SK-N-SH (cell line): ENCODE measurements at regions not wholly inside any gene's neighbourhood (a gene's known extent, or its start where the extent isn't known, plus 50 kb on each side); places are given as distances from the start of the nearest gene placed in this dataset.

ENCODE experiments used
- CTCF ChIA-PET: fragments of 300-600, 350-600 bp; formaldehyde crosslinking; extraction: SDS; loops from one replicate; lab custom pipeline; 2021; lab: Yijun Ruan, JAX
- POLR2A ChIA-PET: fragments of 350-600 bp; sonication (Branson Sonifier 250); formaldehyde crosslinking; extraction: SDS; loops from one replicate; lab custom pipeline; 2020; ENCODE audit warnings: antibody characterized with exemption, inconsistent platforms; lab: Yijun Ruan, JAX
- DNase-seq: peaks from one replicate; pipeline ENCODE4 v3.0.0; 2012
- H2AFZ ChIP-seq: fragments of 200-600 bp; sonication (generic); 2 replicates; pipeline ENCODE4 v1.8.1; 2016; ENCODE audit warnings: antibody characterized with exemption, mild to moderate bottlenecking, low read depth
- H3F3A ChIP-seq: fragments of 200-600 bp; sonication (generic); replicated peaks from 2 replicates; pipeline ENCODE3; 2016; ENCODE audit warnings: antibody characterized with exemption, mild to moderate bottlenecking; ENCODE audit not compliant: insufficient read depth
- H3K27ac ChIP-seq, 2 experiments: fragments of 200-500 bp in 1 of 2; fragments of 200-600 bp in 1 of 2; sonication (Bioruptor generic) in 1 of 2; sonication (generic), shearing (Covaris generic) in 1 of 2; 2 replicates each; pipeline versions ENCODE4 v1.5.1 to v1.6.1; 2014 to 2016; ENCODE audit warnings: low read depth in 2 of 2, inconsistent platforms in 1 of 2, low read length in 1 of 2, mild to moderate bottlenecking in 1 of 2, mixed read lengths in 1 of 2
- H3K27me3 ChIP-seq: fragments of 200-600 bp; sonication (generic), shearing (Covaris generic); 2 replicates; pipeline ENCODE4 v1.6.1; 2016; ENCODE audit warnings: mixed run types; ENCODE audit not compliant: insufficient read depth
- H3K36me3 ChIP-seq, 2 experiments: fragments of 200-500 bp in 1 of 2; fragments of 200-600 bp in 1 of 2; sonication (Bioruptor generic) in 1 of 2; sonication (generic) in 1 of 2; replicated peaks in 1 of 2; 2 replicates each; pipeline versions ENCODE3 to v1.5.1; 2014 to 2016; ENCODE audit warnings: low read length in 1 of 2, mild to moderate bottlenecking in 1 of 2; ENCODE audit not compliant: insufficient read depth in 2 of 2, control insufficient read depth in 1 of 2
- H3K4me1 ChIP-seq, 2 experiments: fragments of 200-500 bp in 1 of 2; fragments of 200-600 bp in 1 of 2; sonication (Bioruptor generic) in 1 of 2; sonication (generic), shearing (Covaris generic) in 1 of 2; 2 replicates each; pipeline versions ENCODE4 v1.5.1 to v1.6.1; 2014 to 2016; ENCODE audit warnings: low read depth in 1 of 2, low read length in 1 of 2, mixed run types in 1 of 2; ENCODE audit not compliant: insufficient read depth in 2 of 2, control insufficient read depth in 1 of 2
- H3K4me2 ChIP-seq: fragments of 200-600 bp; sonication (generic), shearing (Covaris generic); 2 replicates; pipeline ENCODE4 v1.6.1; 2017; ENCODE audit warnings: mixed run types
- H3K4me3 ChIP-seq, 2 experiments: fragments of 200-500 bp in 1 of 2; fragments of 200-600 bp in 1 of 2; sonication (Bioruptor generic) in 1 of 2; sonication (generic), shearing (Covaris generic) in 1 of 2; 2 replicates each; pipeline versions ENCODE4 v1.5.1 to v1.8.1; 2014 to 2016; ENCODE audit warnings: low read depth in 2 of 2, inconsistent platforms in 1 of 2, low read length in 1 of 2, mild to moderate bottlenecking in 1 of 2, mixed read lengths in 1 of 2, moderate library complexity in 1 of 2
- H3K79me2 ChIP-seq: fragments of 200-600 bp; sonication (generic); 2 replicates; pipeline ENCODE4 v1.8.1; 2017; ENCODE audit warnings: mild to moderate bottlenecking; ENCODE audit not compliant: insufficient read depth
- H3K9ac ChIP-seq: fragments of 200-600 bp; sonication (generic); 2 replicates; pipeline ENCODE4 v1.6.1; 2017; ENCODE audit warnings: mixed run types
- H3K9me2 ChIP-seq: fragments of 200-600 bp; sonication (generic); 2 replicates; pipeline ENCODE4 v1.6.1; 2017; ENCODE audit warnings: mixed run types
- H3K9me3 ChIP-seq: fragments of 200-600 bp; sonication (generic); 2 replicates; pipeline ENCODE4 v1.6.1; 2017; ENCODE audit warnings: mixed run types, mild to moderate bottlenecking, moderate library complexity
- H4K20me1 ChIP-seq: fragments of 200-600 bp; sonication (generic); 2 replicates; pipeline ENCODE4 v1.6.1; 2017; ENCODE audit warnings: mild to moderate bottlenecking, mixed run types; ENCODE audit not compliant: insufficient read depth
- CTCF ChIP-seq: fragments of 200-600 bp; sonication (generic); IDR thresholded peaks from 2 replicates; pipeline ENCODE4 v1.6.1; 2017; ENCODE audit warnings: antibody characterized with exemption, mild to moderate bottlenecking, moderate library complexity
- FOXJ3 ChIP-seq: sonication (generic); formaldehyde crosslinking; IDR thresholded peaks from 2 replicates; pipeline ENCODE4 v1.5.1; 2020; ENCODE audit warnings: mild to moderate bottlenecking, missing genetic modification reagents
- GABPA ChIP-seq: IDR thresholded peaks from 2 replicates; pipeline ENCODE4 v1.4.0; 2012; ENCODE audit warnings: low read depth, mild to moderate bottlenecking
- IRF3 ChIP-seq: fragments of 150-350 bp; IDR thresholded peaks from 2 replicates; pipeline ENCODE4 v1.6.1; 2016; ENCODE audit warnings: mild to moderate bottlenecking, low read depth, low read length
- POLR2AphosphoS5 ChIP-seq: IDR thresholded peaks from 2 replicates; pipeline ENCODE4 v1.6.1; 2012; ENCODE audit warnings: low read depth, low read length
- RCOR1 ChIP-seq: fragments of 150-350 bp; IDR thresholded peaks from 2 replicates; pipeline ENCODE4 v1.6.1; 2017; ENCODE audit warnings: antibody characterized with exemption, low read length
- RFX5 ChIP-seq: IDR thresholded peaks from 2 replicates; pipeline ENCODE4 v1.6.1; 2012; ENCODE audit warnings: mild to moderate bottlenecking, improper control_type of control experiment, low read length
- RXRA ChIP-seq: IDR thresholded peaks from 2 replicates; pipeline ENCODE4 v1.4.0; 2012; ENCODE audit warnings: low read depth, mild to moderate bottlenecking, borderline replicate concordance
- TCF12 ChIP-seq: IDR thresholded peaks from 2 replicates; pipeline ENCODE4 v1.4.0; 2012
- USF2 ChIP-seq: fragments of 150-350 bp; IDR thresholded peaks from 2 replicates; pipeline ENCODE4 v1.6.1; 2017; ENCODE audit warnings: antibody characterized with exemption, low read length, low read depth, borderline replicate concordance
- WGBS: methylation state at CpG from one replicate; pipeline ENCODE4 v1.1.6; 2017; ENCODE audit warnings: low lambda C conversion rate; 5-methylcytosine and 5-hydroxymethylcytosine counted together
- TF ChIP-seq, protein P1 (sequence below): IDR thresholded peaks from 2 replicates; pipeline ENCODE4 v1.4.0; 2012; ENCODE audit warnings: low read depth, borderline replicate concordance

GRCh38 chr1:219461981-219462400, 150.9 kb downstream of the ZC3H11B start (continued):
- TF ChIP-seq CTCF (no peak), USF2 (no peak)

GRCh38 chr1:219460896-219461815, 151.7 kb downstream of the ZC3H11B start:
- 69% methylated on average over 11 of the region's 11 CpGs for WGBS
- ChIA-PET POLR2A (no interaction called here), CTCF (no interaction called here)
- Histone ChIP-seq H3K27ac (peak overlapping the region; percentile 22; a peak in 2 of 4 replicates), H3K4me3 (no peak overlapping the region), H2AFZ (no peak overlapping the region), H3K36me3 (no peaks in the 10 kb centered on the region), H3K9ac (no peak overlapping the region), H4K20me1 (no peaks in the 10 kb centered on the region), H3K4me1 (peaks cover 10 to 13% of the 10 kb centered on the region in 2 experiments; a peak in 3 of 4 replicates), H3K4me2 (no peak overlapping the region), H3F3A (no peaks in the 10 kb centered on the region), H3K79me2 (no peaks in the 10 kb centered on the region), H3K9me2 (no peaks in the 10 kb centered on the region), H3K9me3 (no peaks in the 10 kb centered on the region), H3K27me3 (no peaks in the 10 kb centered on the region)
- peak; percentile 50 for TF ChIP-seq TCF12
- no peak for TF ChIP-seq GABPA
- TF ChIP-seq IRF3 = no peak
- TF ChIP-seq RCOR1 = no peak
- no peak for DNase-seq

GRCh38 chr1:219460081-219460895, 152.6 kb downstream of the ZC3H11B start:
- no peaks in the 10 kb centered on the region for H3K27me3 ChIP-seq
- H4K20me1 ChIP-seq = no peaks in the 10 kb centered on the region
- POLR2A ChIA-PET = no interaction called here
- no peak overlapping the region for H3K9ac ChIP-seq
- H3K79me2 ChIP-seq = no peaks in the 10 kb centered on the region
- H3K4me2 ChIP-seq = peak overlapping the region; percentile 60; the same call in 1 of the 2 replicates
- H3F3A ChIP-seq = no peaks in the 10 kb centered on the region
- no peaks in the 10 kb centered on the region for H3K9me2 ChIP-seq
- H3K4me1 ChIP-seq = peaks cover 10 to 13% of the 10 kb centered on the region in 2 experiments; a peak in 3 of 4 replicates
- no peaks in the 10 kb centered on the region for H3K36me3 ChIP-seq
- DNase-seq = no peak
- CTCF ChIA-PET = interaction anchor here (1.5 kb wide), 1 partner anchor 43 kb away, joined by 4 read pairs; no protein-coding TSS in a partner anchor
- 0 out of 2 replicates have a peak overlapping the region, but pooled peaks have one; percentile 2 for H2AFZ ChIP-seq
- no peak overlapping the region for H3K4me3 ChIP-seq
- no peaks in the 10 kb centered on the region for H3K9me3 ChIP-seq
- peak overlapping the region in 1 of 2 experiments; percentile 34; a peak in 1 of 4 replicates for H3K27ac ChIP-seq
- 92% methylated on average over 2 of the region's 2 CpGs for WGBS
- TF ChIP-seq CTCF (no peak), FOXJ3 (no peak), POLR2AphosphoS5 (no peak), USF2 (no peak), RXRA (no peak), RFX5 (no peak)
- TF ChIP-seq, protein P1, sequence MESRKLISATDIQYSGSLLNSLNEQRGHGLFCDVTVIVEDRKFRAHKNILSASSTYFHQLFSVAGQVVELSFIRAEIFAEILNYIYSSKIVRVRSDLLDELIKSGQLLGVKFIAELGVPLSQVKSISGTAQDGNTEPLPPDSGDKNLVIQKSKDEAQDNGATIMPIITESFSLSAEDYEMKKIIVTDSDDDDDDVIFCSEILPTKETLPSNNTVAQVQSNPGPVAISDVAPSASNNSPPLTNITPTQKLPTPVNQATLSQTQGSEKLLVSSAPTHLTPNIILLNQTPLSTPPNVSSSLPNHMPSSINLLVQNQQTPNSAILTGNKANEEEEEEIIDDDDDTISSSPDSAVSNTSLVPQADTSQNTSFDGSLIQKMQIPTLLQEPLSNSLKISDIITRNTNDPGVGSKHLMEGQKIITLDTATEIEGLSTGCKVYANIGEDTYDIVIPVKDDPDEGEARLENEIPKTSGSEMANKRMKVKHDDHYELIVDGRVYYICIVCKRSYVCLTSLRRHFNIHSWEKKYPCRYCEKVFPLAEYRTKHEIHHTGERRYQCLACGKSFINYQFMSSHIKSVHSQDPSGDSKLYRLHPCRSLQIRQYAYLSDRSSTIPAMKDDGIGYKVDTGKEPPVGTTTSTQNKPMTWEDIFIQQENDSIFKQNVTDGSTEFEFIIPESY = no peak
